MCF 10A (cell line): ENCODE measurements at regions not wholly inside any gene's neighbourhood (a gene's known extent, or its start where the extent isn't known, plus 50 kb on each side); places are given as distances from the start of the nearest gene placed in this dataset.

ENCODE experiments used
- BruUV-seq: library from RNA; stranded (reverse); fragments of 400-500 nt; replicated peaks from 2 replicates; lab custom pipeline; 2021; lab: Mats Ljungman, UMichigan
- CTCF ChIA-PET: fragments of 300-600 bp; sonication (Branson Sonifier 250); formaldehyde crosslinking; extraction: SDS; loops from one replicate; lab custom pipeline; 2021; ENCODE audit warnings: antibody characterized with exemption, inconsistent platforms; lab: Yijun Ruan, JAX
- POLR2A ChIA-PET: fragments of 300-600, 350-650 bp; sonication (Branson Sonifier 250); formaldehyde crosslinking; extraction: SDS; loops from one replicate; lab custom pipeline; 2020; ENCODE audit warnings: antibody characterized with exemption, inconsistent platforms; lab: Yijun Ruan, JAX
- DNase-seq: peaks from one replicate; pipeline ENCODE4 v3.0.0-alpha.2; 2018; ENCODE audit not compliant: unreplicated experiment
- H3K27ac Mint-ChIP-seq: one replicate; pipeline ENCODE4 v1.8.0; 2022; ENCODE audit warnings: mild to moderate bottlenecking, low read depth, mixed read lengths; ENCODE audit not compliant: unreplicated experiment
- H3K27me3 Mint-ChIP-seq: one replicate; pipeline ENCODE4 v1.8.0; 2022; ENCODE audit warnings: mixed read lengths; ENCODE audit not compliant: insufficient read depth, unreplicated experiment
- H3K36me3 Mint-ChIP-seq: one replicate; pipeline ENCODE4 v1.8.0; 2022; ENCODE audit warnings: mild to moderate bottlenecking, moderate library complexity, mixed read lengths; ENCODE audit not compliant: insufficient read depth, unreplicated experiment
- H3K4me1 Mint-ChIP-seq: one replicate; pipeline ENCODE4 v1.8.0; 2022; ENCODE audit warnings: mixed read lengths; ENCODE audit not compliant: insufficient read depth, unreplicated experiment
- H3K4me3 Mint-ChIP-seq: one replicate; pipeline ENCODE4 v1.8.0; 2022; ENCODE audit warnings: mild to moderate bottlenecking, moderate library complexity, mixed read lengths; ENCODE audit not compliant: unreplicated experiment
- H3K9me3 Mint-ChIP-seq: one replicate; pipeline ENCODE4 v1.8.0; 2022; ENCODE audit warnings: mixed read lengths; ENCODE audit not compliant: unreplicated experiment
- CTCF ChIP-seq: fragments of 200-600 bp; IDR thresholded peaks from one replicate; pipeline ENCODE4 v1.8.0; 2022; ENCODE audit warnings: antibody characterized with exemption, mild to moderate bottlenecking; ENCODE audit not compliant: unreplicated experiment
- intact Hi-C: fragments of 100-400 bp; cut with micrococcal nuclease; formaldehyde crosslinking; loops from 2 replicates; pipeline ENCODE4 v1.14.1; 2022

- no peak for TF ChIP-seq CTCF
- no TSS peak for BruUV-seq
- Mint-ChIP-seq H3K9me3 (no peaks in the 10 kb centered on the region), H3K27ac (peak overlapping the region; percentile 80), H3K27me3 (no peaks in the 10 kb centered on the region), H3K4me3 (no peak overlapping the region), H3K36me3 (no peaks in the 10 kb centered on the region), H3K4me1 (peaks cover 16% of the 10 kb centered on the region)
- DNase-seq: peak; percentile 36
- ChIA-PET CTCF (no interaction called here), POLR2A (no interaction called here)
- intact Hi-C loops: no loop called here
These were observed 188.6 kb downstream of the PRL start for GRCh38 chr6:22108199-22108598.

- H3K4me1 Mint-ChIP-seq: peaks cover 19% of the 10 kb centered on the region
- CTCF ChIA-PET: interaction anchor here (0.5 kb wide), 1 partner anchor 106 kb away, joined by 5 read pairs; no protein-coding TSS in a partner anchor
- no peak overlapping the region for H3K27ac Mint-ChIP-seq
These were observed 186.8 kb downstream of the PRL start for GRCh38 chr6:22110061-22110460.

GRCh38 chr6:22112461-22112860 is 184.4 kb downstream of the PRL start:
- no peaks in the 10 kb centered on the region for H3K27me3 Mint-ChIP-seq
- TF ChIP-seq CTCF: no peak
- no TSS peak for BruUV-seq
- ChIA-PET POLR2A (interaction anchor here (0.9 to 2.0 kb wide), 9 partner anchors 11 to 524 kb away, joined by 3 to 10 read pairs (median 3); partner anchors contain the start of gene SOX4), CTCF (interaction anchor here (0.6 to 0.7 kb wide), 2 partner anchors 60 to 138 kb away, joined by 4 to 7 read pairs; no protein-coding TSS in a partner anchor)
- no peaks in the 10 kb centered on the region for H3K36me3 Mint-ChIP-seq
- intact Hi-C loops: loop anchor here (5.0 kb wide), 1 partner anchor 715 kb away; no protein-coding TSS in a partner anchor
- DNase-seq: peak; percentile 59
- H3K27ac Mint-ChIP-seq: peak overlapping the region; percentile 69
- peak overlapping the region; percentile 33 for H3K4me3 Mint-ChIP-seq
- H3K4me1 Mint-ChIP-seq: peaks cover 19% of the 10 kb centered on the region
- H3K9me3 Mint-ChIP-seq: no peaks in the 10 kb centered on the region

More at GRCh38 chr6:22110061-22110460, 186.8 kb downstream of the PRL start:
- DNase-seq: no peak
- BruUV-seq: no TSS peak
- POLR2A ChIA-PET: interaction anchor here (0.5 kb wide), 1 partner anchor 1469 kb away, joined by 3 read pairs; no protein-coding TSS in a partner anchor
- intact Hi-C loops: loop anchor here (5.0 kb wide), 1 partner anchor 717 kb away; no protein-coding TSS in a partner anchor
- no peaks in the 10 kb centered on the region for H3K27me3 Mint-ChIP-seq
- H3K9me3 Mint-ChIP-seq: no peaks in the 10 kb centered on the region
- no peak overlapping the region for H3K4me3 Mint-ChIP-seq
- no peak for TF ChIP-seq CTCF
- H3K36me3 Mint-ChIP-seq: no peaks in the 10 kb centered on the region

- peak overlapping the region; percentile 69 for H3K27ac Mint-ChIP-seq
- no peaks in the 10 kb centered on the region for H3K36me3 Mint-ChIP-seq
- TSS peak; percentile 67 for BruUV-seq
- H3K27me3 Mint-ChIP-seq: no peaks in the 10 kb centered on the region
- peak overlapping the region; percentile 33 for H3K4me3 Mint-ChIP-seq
- H3K9me3 Mint-ChIP-seq: no peaks in the 10 kb centered on the region
- TF ChIP-seq CTCF: no peak
- intact Hi-C loops: loop anchor here (1.0 to 5.0 kb wide), 3 partner anchors 123 to 714 kb away; no protein-coding TSS in a partner anchor
- DNase-seq: peak; percentile 97
- CTCF ChIA-PET: interaction anchor here (0.6 kb wide), 1 partner anchor 893 kb away, joined by 4 read pairs; no protein-coding TSS in a partner anchor
- POLR2A ChIA-PET: interaction anchor here (0.7 to 2.0 kb wide), 9 partner anchors 24 to 525 kb away, joined by 3 to 10 read pairs (median 3); partner anchors contain the start of gene SOX4
- H3K4me1 Mint-ChIP-seq: peaks cover 16% of the 10 kb centered on the region
These were observed 183.6 kb downstream of the PRL start for GRCh38 chr6:22113026-22113766.
